ENCODE measurements at regions not wholly inside any gene's neighbourhood (a gene's known extent, or its start where the extent isn't known, plus 50 kb on each side); places are given as distances from the start of the nearest gene placed in this dataset.

DNA sequence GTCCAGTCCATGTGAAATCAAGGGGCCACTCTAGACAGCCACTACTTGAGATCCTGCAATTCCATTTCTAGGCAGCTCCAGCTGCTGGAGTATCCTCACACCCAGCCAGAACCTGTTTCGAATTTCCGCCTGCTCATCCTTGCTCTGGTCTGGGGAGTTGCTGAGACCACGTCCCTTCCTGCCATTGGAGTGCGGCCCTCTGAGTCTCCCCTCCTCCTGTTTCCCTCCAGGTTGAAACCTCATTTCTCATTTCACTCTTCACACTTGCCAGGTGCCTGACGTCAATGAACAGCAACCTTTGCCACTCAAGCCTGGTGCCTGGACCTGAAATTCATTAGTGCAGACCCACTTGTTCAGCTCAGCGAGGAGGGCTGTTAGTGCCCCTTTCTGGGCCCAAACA is 307.5 kb upstream of the SHH start:
- TF ChIP-seq CTCF (IDR thresholded peaks at IDR 0.05; ENCODE audit: low read depth, low read length, missing input control) (no peak), TAF1 (conservative IDR thresholded peaks at IDR 0.05) (no peak), REST (IDR thresholded peaks at IDR 0.05) (no peak), SP1 (IDR thresholded peaks at IDR 0.05) (no peak), RAD21 (IDR thresholded peaks at IDR 0.05) (no peak), HNF4A (conservative IDR thresholded peaks at IDR 0.05) (no peak), GABPA (IDR thresholded peaks at IDR 0.05 in 1 of 2, conservative IDR thresholded peaks at IDR 0.05 in 1 of 2) (no peak), EGR1 (IDR thresholded peaks at IDR 0.05; ENCODE audit: low read depth in 2 of 2) (no peak), ATF3 (IDR thresholded peaks at IDR 0.05) (no peak), RXRA (IDR thresholded peaks at IDR 0.05) (no peak)
- TF ChIP-seq, protein P1, sequence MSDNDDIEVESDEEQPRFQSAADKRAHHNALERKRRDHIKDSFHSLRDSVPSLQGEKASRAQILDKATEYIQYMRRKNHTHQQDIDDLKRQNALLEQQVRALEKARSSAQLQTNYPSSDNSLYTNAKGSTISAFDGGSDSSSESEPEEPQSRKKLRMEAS (IDR thresholded peaks at IDR 0.05), result no peak
- TF ChIP-seq, protein P2, sequence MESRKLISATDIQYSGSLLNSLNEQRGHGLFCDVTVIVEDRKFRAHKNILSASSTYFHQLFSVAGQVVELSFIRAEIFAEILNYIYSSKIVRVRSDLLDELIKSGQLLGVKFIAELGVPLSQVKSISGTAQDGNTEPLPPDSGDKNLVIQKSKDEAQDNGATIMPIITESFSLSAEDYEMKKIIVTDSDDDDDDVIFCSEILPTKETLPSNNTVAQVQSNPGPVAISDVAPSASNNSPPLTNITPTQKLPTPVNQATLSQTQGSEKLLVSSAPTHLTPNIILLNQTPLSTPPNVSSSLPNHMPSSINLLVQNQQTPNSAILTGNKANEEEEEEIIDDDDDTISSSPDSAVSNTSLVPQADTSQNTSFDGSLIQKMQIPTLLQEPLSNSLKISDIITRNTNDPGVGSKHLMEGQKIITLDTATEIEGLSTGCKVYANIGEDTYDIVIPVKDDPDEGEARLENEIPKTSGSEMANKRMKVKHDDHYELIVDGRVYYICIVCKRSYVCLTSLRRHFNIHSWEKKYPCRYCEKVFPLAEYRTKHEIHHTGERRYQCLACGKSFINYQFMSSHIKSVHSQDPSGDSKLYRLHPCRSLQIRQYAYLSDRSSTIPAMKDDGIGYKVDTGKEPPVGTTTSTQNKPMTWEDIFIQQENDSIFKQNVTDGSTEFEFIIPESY (IDR thresholded peaks at IDR 0.05), result no peak
